ENCODE measurements at regions not wholly inside any gene's neighbourhood (a gene's known extent, or its start where the extent isn't known, plus 50 kb on each side); places are given as distances from the start of the nearest gene placed in this dataset.

DNA sequence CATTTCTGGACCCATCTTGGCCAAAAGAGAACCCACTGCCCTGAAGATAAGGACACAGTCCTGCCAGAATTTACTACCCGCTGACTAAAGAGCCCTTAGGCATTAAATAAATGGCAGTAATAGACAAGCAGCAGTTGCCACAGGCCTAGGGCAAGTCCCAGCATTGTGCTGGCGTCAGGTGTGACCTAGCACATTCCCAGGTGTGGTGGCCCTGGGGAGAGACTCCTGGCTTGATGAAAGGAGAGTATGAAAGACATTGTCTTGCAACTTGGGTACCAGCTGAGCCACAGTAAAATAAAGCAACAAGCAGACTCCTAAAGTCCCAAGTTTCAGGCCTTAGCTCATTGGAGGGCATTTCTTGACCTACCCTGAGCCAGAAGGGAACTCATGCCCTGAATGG, 715.7 kb upstream of the SORCS1 start:
- TF ChIP-seq, protein P1, sequence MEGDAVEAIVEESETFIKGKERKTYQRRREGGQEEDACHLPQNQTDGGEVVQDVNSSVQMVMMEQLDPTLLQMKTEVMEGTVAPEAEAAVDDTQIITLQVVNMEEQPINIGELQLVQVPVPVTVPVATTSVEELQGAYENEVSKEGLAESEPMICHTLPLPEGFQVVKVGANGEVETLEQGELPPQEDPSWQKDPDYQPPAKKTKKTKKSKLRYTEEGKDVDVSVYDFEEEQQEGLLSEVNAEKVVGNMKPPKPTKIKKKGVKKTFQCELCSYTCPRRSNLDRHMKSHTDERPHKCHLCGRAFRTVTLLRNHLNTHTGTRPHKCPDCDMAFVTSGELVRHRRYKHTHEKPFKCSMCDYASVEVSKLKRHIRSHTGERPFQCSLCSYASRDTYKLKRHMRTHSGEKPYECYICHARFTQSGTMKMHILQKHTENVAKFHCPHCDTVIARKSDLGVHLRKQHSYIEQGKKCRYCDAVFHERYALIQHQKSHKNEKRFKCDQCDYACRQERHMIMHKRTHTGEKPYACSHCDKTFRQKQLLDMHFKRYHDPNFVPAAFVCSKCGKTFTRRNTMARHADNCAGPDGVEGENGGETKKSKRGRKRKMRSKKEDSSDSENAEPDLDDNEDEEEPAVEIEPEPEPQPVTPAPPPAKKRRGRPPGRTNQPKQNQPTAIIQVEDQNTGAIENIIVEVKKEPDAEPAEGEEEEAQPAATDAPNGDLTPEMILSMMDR (IDR thresholded peaks at IDR 0.05): no peak
- TF ChIP-seq POLR2A (IDR thresholded peaks at IDR 0.05): no peak

Data from ovary (tissue), 3 donors.